Fibroblast of the aortic adventitia (primary cell): ENCODE measurements at regions not wholly inside any gene's neighbourhood (a gene's known extent, or its start where the extent isn't known, plus 50 kb on each side); places are given as distances from the start of the nearest gene placed in this dataset.

Source experiments
- DNase-seq: peaks from one replicate; pipeline ENCODE4 v3.0.0-alpha.2; 2010; ENCODE audit warnings: low read depth
- H3K4me3 ChIP-seq: 2 replicates; pipeline ENCODE4 v1.5.1; 2011; ENCODE audit warnings: low read depth, mild to moderate bottlenecking, control low read depth, low read length, moderate library complexity
- TF ChIP-seq, protein P1 (sequence below): IDR thresholded peaks from 2 replicates; pipeline ENCODE4 v1.5.1; 2011; ENCODE audit warnings: mild to moderate bottlenecking, low read length, control low read depth, inconsistent platforms; ENCODE audit not compliant: insufficient read depth

DNA sequence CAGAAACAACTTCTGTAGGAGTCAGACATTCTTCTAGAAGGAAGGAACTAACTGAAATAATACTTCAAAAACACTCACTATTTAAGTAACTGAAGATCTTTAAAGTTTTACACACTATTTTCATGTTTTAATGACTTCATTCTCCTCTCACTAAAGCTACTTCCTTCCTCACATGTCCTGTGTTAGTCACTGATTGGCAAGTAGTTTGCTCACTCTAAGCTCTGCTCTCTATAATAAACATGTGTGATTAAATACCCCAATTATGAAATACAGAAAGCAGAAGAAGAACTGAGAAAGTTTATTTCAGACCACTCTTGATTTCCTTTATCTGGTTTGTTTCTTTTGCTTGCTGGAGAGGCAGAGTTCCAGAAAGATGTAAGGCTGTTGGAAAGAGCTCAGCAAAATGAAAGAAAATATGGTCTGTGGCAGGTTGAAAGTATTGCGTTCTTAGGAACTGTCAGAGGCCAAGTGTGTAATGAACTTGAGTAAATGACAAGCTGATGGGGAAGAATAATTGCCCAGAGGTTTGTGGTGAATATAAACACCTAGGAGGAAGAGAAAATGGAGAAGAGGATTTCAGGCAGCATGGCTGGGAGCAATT is 522.0 kb upstream of the SEL1L start:
- no peak for DNase-seq
- TF ChIP-seq, protein P1, sequence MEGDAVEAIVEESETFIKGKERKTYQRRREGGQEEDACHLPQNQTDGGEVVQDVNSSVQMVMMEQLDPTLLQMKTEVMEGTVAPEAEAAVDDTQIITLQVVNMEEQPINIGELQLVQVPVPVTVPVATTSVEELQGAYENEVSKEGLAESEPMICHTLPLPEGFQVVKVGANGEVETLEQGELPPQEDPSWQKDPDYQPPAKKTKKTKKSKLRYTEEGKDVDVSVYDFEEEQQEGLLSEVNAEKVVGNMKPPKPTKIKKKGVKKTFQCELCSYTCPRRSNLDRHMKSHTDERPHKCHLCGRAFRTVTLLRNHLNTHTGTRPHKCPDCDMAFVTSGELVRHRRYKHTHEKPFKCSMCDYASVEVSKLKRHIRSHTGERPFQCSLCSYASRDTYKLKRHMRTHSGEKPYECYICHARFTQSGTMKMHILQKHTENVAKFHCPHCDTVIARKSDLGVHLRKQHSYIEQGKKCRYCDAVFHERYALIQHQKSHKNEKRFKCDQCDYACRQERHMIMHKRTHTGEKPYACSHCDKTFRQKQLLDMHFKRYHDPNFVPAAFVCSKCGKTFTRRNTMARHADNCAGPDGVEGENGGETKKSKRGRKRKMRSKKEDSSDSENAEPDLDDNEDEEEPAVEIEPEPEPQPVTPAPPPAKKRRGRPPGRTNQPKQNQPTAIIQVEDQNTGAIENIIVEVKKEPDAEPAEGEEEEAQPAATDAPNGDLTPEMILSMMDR: no peak
- no peak overlapping the region for H3K4me3 ChIP-seq

DNA sequence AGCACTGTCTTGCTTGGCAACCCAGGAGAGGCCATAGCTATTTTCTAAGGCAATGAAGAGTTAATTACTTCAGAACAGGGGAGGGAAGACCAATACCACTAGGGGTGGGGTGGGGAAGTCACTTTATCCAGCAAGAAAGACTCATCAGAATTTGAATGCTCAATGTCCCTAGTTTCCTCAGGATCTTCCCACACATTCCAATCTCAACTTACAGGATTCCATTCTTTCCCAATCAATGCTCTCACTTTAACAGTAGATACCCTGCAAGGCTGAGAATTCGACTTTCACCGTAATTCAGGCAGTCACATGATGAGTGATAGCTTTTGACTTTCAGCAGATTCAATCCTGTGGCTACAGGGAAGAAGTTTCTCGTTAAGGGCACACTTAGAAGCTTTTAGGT is 526.6 kb upstream of the SEL1L start:
- TF ChIP-seq, protein P1: no peak
- DNase-seq: no peak
- no peak overlapping the region for H3K4me3 ChIP-seq

DNA sequence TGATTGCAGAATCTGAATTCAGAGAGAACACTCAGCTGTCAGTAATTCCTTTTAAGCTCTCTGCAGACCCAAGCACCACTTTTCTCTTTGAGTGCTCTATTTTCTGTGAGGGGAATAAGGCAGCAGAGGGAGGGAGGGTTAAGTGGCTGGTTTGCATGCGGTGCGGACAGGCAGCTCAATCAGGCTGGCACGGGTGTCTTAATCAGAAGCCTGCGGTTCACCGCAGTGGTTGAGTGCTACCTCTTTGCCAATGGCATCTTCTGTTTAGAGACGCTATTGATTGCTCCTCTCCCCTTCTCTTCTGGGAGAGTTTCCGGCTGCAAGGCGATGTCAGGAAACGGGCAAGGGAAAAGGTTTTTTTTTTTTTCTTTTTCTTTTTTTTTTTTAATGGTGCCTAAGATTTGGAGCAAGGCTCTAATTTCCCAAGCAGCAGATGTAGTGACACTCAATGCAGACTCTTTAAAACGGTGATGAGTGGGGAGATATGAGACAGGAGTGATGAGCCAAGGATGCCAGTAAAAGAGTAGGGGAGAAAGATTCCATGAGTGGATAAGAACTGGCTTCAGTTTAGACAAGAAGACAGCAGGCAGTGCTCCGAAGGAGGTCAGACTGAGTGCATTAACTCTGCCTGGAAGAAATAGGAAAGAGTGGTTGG is 533.7 kb upstream of the SEL1L start:
- no peak overlapping the region for H3K4me3 ChIP-seq
- TF ChIP-seq, protein P1: no peak
- DNase-seq: no peak

DNA sequence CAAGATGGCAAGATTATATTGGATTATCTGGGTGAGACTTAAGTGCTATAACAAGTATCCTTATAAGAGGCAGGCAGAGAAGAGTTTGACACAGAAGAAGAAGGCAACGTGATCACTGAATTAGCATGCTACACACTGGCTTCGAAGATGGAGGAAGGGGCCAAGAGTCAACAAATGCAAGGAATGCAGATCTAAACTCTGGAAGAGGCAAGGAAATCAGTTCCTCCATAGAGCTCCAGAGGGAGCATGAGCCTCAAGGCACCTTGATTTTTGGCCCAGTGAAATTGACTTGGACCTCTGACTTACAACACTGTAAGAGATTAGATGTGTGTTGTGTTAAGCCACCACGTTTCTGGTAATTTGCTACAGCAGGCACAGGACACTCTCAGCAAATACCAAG is 536.4 kb upstream of the SEL1L start:
- no peak for DNase-seq
- TF ChIP-seq, protein P1: no peak
- H3K4me3 ChIP-seq: no peak overlapping the region

GRCh38 chr14:82070753-82071152 is 537.1 kb upstream of the SEL1L start:
- no peak for DNase-seq
- TF ChIP-seq, protein P1: no peak
- H3K4me3 ChIP-seq: no peak overlapping the region

DNA sequence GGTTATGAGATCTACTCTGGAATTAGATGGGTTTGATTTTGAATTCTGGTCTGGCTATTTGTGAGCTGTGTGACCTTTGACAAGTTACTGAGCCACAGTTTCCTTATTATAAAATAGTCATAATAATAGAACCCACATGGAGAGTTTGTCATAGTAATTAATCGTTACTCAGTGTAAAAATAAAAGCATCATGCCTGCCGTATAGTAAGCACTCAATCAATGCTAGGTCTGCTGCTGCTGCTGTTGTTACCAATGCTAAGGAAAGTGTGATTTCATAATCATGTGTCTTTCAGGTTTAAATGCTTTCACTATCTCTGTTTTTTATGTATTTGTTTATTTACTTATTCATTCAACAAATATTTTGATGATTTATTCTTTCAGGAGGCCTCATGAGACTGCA is 539.9 kb upstream of the SEL1L start:
- no peak for DNase-seq
- no peak overlapping the region for H3K4me3 ChIP-seq
- TF ChIP-seq, protein P1: no peak

GRCh38 chr14:82075566-82075965 is 541.9 kb upstream of the SEL1L start:
- TF ChIP-seq, protein P1: no peak
- DNase-seq: no peak
- H3K4me3 ChIP-seq: no peak overlapping the region
